Progenitor cell of endocrine pancreas (in vitro differentiated cells): ENCODE measurements at regions not wholly inside any gene's neighbourhood (a gene's known extent, or its start where the extent isn't known, plus 50 kb on each side); places are given as distances from the start of the nearest gene placed in this dataset.
"Not testable (repeated sequence)": the region's sequence is repeated elsewhere in the genome, so short reads cannot be mapped to it uniquely, and the experiment has no call there.

ENCODE experiments used
- DNase-seq: peaks from one replicate; pipeline ENCODE4 v3.0.0; 2021; ENCODE audit warnings: low spot score; ENCODE audit not compliant: unreplicated experiment
- H3K27ac Mint-ChIP-seq: 2 replicates; pipeline ENCODE4 v1.8.0; 2021; ENCODE audit warnings: mild to moderate bottlenecking, moderate library complexity, mixed read lengths
- H3K27me3 Mint-ChIP-seq: 2 replicates; pipeline ENCODE4 v1.8.0; 2021; ENCODE audit warnings: mixed read lengths
- H3K36me3 Mint-ChIP-seq: 2 replicates; pipeline ENCODE4 v1.8.0; 2022; ENCODE audit warnings: mixed read lengths; ENCODE audit not compliant: insufficient read depth
- H3K4me1 Mint-ChIP-seq: 2 replicates; pipeline ENCODE4 v1.8.0; 2021; ENCODE audit warnings: low read depth, mixed read lengths
- H3K4me3 Mint-ChIP-seq: 2 replicates; pipeline ENCODE4 v1.8.0; 2021; ENCODE audit warnings: low read depth, mild to moderate bottlenecking, moderate library complexity, mixed read lengths
- H3K9me3 Mint-ChIP-seq: 2 replicates; pipeline ENCODE4 v1.8.0; 2021; ENCODE audit warnings: low read depth, mixed read lengths
- TF ChIP-seq, protein P1 (sequence below): fragments of 200-600 bp; sonication (generic); IDR thresholded peaks from one replicate; pipeline ENCODE4 v1.5.0; 2021; ENCODE audit warnings: antibody characterized with exemption, mild to moderate bottlenecking; ENCODE audit not compliant: unreplicated experiment

DNA sequence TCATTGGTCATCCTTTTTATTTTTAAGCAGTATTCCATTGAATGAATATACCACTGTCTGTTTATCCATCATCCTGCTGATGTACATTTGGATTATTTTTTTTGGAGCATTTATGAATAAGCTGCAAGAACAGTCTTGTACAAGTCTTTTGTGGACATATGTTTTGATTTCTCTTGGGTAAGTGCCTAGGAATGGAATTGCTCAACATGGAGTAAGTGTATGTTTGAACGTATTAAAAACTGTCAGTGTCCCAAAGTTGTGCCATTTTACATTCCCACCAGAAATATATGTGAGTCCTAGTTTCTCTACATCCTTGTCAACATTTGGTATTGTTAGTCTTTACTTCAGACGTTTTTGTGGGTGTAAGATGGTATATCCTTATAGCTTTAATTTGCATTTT lies 287.0 kb upstream of the POF1B start:
- Mint-ChIP-seq H3K27me3 (no peaks in the 10 kb centered on the region), H3K4me1 (no peaks in the 10 kb centered on the region), H3K4me3 (no peak overlapping the region), H3K27ac (no peak overlapping the region), H3K36me3 (no peaks in the 10 kb centered on the region), H3K9me3 (peaks cover 20% of the 10 kb centered on the region)
- TF ChIP-seq, protein P1, sequence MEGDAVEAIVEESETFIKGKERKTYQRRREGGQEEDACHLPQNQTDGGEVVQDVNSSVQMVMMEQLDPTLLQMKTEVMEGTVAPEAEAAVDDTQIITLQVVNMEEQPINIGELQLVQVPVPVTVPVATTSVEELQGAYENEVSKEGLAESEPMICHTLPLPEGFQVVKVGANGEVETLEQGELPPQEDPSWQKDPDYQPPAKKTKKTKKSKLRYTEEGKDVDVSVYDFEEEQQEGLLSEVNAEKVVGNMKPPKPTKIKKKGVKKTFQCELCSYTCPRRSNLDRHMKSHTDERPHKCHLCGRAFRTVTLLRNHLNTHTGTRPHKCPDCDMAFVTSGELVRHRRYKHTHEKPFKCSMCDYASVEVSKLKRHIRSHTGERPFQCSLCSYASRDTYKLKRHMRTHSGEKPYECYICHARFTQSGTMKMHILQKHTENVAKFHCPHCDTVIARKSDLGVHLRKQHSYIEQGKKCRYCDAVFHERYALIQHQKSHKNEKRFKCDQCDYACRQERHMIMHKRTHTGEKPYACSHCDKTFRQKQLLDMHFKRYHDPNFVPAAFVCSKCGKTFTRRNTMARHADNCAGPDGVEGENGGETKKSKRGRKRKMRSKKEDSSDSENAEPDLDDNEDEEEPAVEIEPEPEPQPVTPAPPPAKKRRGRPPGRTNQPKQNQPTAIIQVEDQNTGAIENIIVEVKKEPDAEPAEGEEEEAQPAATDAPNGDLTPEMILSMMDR: no peak
- DNase-seq: no peak

DNA sequence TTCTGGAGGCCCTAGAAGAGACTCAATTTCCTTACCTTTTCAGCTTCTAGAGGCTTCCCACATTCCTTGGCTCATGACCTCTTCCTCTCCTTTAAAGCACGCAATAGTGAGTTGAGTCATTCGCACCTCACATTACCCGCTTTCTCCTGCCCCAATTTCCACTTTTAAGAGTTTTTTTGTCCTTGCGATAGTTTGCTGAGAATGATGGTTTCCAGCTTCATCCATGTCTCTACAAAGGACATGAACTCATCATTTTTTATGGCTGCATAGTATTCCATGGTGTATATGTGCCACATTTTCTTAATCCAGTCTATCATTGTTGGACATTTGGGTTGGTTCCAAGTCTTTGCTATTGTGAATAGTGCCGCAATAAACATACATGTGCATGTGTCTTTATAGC lies 284.5 kb upstream of the POF1B start:
- H3K27me3 Mint-ChIP-seq, H3K36me3 Mint-ChIP-seq, H3K4me3 Mint-ChIP-seq, H3K4me1 Mint-ChIP-seq, H3K27ac Mint-ChIP-seq, DNase-seq: not testable (repeated sequence)
- peaks cover 29% of the 10 kb centered on the region for H3K9me3 Mint-ChIP-seq

DNA sequence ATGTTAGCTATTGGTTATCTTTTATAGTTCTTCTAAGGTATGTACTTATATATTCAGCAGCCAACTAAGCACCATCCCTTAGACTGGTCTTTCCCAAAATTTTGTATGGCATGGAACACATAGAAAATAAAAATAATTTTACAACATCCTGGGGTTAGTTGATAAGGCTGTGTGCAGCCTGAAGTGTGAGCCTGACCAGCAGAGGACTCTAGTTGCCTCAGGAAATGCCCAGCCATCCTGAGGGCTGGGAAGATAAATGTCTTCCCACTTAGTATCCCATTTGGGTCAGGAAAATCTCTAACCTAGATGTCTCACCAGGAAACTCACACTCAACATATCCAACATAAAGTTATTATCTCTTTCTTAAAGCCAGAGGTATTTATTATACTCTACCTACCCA lies 251.4 kb upstream of the POF1B start:
- DNase-seq: no peak
- Mint-ChIP-seq H3K27me3 (no peaks in the 10 kb centered on the region), H3K36me3 (peaks cover 2% of the 10 kb centered on the region), H3K4me1 (peaks cover 3% of the 10 kb centered on the region), H3K27ac (no peak overlapping the region), H3K9me3 (peaks cover 26% of the 10 kb centered on the region), H3K4me3 (no peak overlapping the region)
- TF ChIP-seq, protein P1: no peak

DNA sequence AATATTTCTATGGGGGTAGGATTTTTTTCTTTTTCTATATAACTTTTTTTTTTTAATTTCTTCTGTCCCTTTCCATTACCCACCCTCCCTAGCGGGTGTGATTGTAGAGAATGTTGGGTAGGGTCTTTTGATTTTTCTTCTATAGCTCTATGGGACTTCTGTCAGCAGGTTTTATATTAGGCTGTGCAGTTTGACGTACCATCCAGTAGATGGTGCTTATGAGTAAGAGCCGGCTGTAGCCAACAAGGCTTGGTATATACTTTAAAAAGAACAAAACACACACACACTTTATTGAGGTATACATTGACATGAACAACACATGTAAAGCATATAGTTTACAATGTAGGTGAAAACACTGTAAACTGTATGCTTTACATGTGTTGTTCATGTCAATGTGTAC lies 247.9 kb upstream of the POF1B start:
- H3K4me1 Mint-ChIP-seq: peaks cover 3% of the 10 kb centered on the region
- no peak overlapping the region for H3K27ac Mint-ChIP-seq
- no peak for DNase-seq
- TF ChIP-seq, protein P1: peak; percentile 45
- H3K9me3 Mint-ChIP-seq: peaks cover 32% of the 10 kb centered on the region
- H3K4me3 Mint-ChIP-seq: no peak overlapping the region
- no peaks in the 10 kb centered on the region for H3K27me3 Mint-ChIP-seq
- peaks cover 2% of the 10 kb centered on the region for H3K36me3 Mint-ChIP-seq

DNA sequence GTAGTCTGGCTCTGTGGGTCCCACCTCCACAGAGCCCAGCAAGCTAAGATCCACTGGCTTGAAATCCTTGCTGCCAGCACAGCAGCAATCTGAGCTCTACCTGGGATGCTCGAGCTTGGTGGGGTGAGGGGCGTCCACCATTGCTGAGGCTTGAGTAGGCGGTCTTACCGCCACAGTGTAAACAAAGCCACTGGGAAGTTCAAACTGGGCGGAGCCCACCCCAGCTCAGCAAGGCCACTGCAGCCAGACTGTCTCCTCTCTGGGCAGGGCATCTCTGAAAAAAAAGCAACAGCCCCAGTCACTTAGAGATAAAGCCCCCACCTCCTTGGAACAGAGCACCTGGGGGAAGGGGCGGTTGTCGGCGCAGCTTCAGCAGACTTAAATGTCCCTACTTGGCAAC lies 243.2 kb upstream of the POF1B start:
- TF ChIP-seq, protein P1: no peak
- no peak for DNase-seq
- peaks cover under 1% of the 10 kb centered on the region for H3K36me3 Mint-ChIP-seq
- H3K27me3 Mint-ChIP-seq: no peaks in the 10 kb centered on the region
- H3K4me1 Mint-ChIP-seq: peaks cover 3% of the 10 kb centered on the region
- H3K27ac Mint-ChIP-seq: no peak overlapping the region
- H3K9me3 Mint-ChIP-seq: peaks cover 30% of the 10 kb centered on the region
- H3K4me3 Mint-ChIP-seq: no peak overlapping the region

DNA sequence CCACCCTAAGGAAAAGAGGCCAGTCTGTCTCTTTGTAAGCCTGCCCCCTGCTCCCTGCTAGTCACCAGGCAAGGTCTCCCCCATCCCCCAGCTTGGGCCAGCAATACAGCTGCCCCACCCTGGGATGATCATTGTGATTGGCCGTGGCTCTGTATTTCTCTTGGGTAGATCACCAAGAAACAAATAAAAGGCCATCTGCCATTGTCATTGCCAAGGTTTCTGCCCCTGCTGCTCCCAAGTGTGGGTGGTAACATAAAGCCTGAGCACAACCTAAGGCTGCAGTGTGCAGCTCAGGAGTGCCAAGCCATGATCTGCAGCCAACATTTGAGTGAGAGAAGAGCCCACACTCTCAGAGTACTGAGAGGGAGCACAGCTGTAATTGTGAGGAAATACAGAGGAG lies 241.0 kb upstream of the POF1B start:
- Mint-ChIP-seq H3K9me3 (peaks cover 31% of the 10 kb centered on the region), H3K4me3 (no peak overlapping the region), H3K36me3 (no peaks in the 10 kb centered on the region), H3K4me1 (peaks cover 3% of the 10 kb centered on the region), H3K27me3 (no peaks in the 10 kb centered on the region), H3K27ac (no peak overlapping the region)
- no peak for DNase-seq
- TF ChIP-seq, protein P1: no peak
